ENCODE measurements at regions not wholly inside any gene's neighbourhood (a gene's known extent, or its start where the extent isn't known, plus 50 kb on each side); places are given as distances from the start of the nearest gene placed in this dataset.

DNA sequence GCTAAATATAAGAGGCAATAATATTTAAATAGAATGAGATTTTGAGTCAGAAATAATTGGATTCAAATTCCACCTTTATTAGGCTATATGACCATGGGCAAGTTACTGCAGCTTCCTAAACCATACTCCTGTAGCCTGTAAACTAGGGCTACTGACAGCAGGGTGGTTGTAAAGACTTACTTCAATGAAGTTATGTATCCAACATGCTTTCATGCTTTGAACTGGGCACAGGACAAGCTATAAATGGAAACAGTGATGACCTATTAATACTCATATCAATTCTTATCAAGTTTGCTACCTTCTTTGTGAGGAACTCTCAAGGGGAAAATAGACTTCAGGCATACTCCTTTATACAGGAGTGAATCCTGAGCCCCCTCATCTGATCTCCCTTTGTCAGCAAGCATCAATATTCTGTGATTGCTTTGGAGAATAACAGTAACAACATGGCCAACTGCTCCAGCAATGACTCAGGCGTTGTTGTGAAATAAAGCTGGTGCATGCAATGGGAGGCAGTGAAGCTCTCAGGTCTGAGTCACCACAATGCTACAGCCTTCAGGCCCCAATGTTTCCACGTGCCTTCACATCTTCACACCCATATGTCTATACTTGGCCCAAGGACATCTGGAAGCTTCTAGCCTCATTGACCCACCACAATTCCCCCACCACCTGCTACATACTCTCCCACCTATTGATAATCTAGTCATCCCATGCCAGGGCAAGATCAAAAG, 102.5 kb downstream of the KCNA4 start:
- no peak for TF ChIP-seq POLR2AphosphoS5 (IDR thresholded peaks at IDR 0.05; ENCODE audit: borderline replicate concordance, low read depth, low read length)
- TF ChIP-seq EZH2 (IDR thresholded peaks at IDR 0.05) = no peak
